Upper lobe of left lung (tissue), 4 donors: ENCODE measurements at regions not wholly inside any gene's neighbourhood (a gene's known extent, or its start where the extent isn't known, plus 50 kb on each side); places are given as distances from the start of the nearest gene placed in this dataset.

Source experiments
- POLR2A ChIP-seq, 4 donors: fragments of 450-650 bp; IDR thresholded peaks; one replicate each; pipeline ENCODE4 v1.5.1; 2016 to 2017; ENCODE audit warnings: antibody characterized with exemption in 4 of 4, mild to moderate bottlenecking in 2 of 4
- TF ChIP-seq, protein P1 (sequence below), 6 experiments: fragments of 450-650 bp in 4 of 6; fragments of 200-600 bp in 2 of 6; sonication (generic) in 2 of 6; IDR thresholded peaks; one replicate each; pipeline ENCODE4 v1.5.1; 2016 to 2019; ENCODE audit warnings: antibody characterized with exemption in 6 of 6

DNA sequence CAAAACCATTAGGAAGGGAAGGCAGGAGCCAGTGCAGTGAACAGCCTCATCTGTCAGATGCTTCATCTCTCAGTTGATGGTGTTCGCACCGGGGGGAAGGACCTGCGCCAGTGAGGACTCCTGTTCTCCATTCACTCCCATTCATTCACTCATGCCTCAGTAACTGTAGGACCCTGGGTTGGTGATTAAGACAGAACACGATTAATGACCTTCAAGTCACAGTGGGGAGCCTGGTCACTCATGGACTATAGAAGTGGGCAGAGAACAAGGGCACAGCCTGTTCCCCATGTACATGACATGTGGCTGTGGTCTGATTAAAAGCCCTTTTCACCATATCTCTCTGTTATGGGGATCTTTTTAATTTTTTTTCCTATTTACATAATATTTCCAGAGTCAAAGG lies 113.3 kb downstream of the RPS12 start:
- TF ChIP-seq, protein P1, sequence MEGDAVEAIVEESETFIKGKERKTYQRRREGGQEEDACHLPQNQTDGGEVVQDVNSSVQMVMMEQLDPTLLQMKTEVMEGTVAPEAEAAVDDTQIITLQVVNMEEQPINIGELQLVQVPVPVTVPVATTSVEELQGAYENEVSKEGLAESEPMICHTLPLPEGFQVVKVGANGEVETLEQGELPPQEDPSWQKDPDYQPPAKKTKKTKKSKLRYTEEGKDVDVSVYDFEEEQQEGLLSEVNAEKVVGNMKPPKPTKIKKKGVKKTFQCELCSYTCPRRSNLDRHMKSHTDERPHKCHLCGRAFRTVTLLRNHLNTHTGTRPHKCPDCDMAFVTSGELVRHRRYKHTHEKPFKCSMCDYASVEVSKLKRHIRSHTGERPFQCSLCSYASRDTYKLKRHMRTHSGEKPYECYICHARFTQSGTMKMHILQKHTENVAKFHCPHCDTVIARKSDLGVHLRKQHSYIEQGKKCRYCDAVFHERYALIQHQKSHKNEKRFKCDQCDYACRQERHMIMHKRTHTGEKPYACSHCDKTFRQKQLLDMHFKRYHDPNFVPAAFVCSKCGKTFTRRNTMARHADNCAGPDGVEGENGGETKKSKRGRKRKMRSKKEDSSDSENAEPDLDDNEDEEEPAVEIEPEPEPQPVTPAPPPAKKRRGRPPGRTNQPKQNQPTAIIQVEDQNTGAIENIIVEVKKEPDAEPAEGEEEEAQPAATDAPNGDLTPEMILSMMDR (IDR thresholded peaks at IDR 0.05), result no peak
- no peak for TF ChIP-seq POLR2A (IDR thresholded peaks at IDR 0.05)
